ENCODE measurements at regions not wholly inside any gene's neighbourhood (a gene's known extent, or its start where the extent isn't known, plus 50 kb on each side); places are given as distances from the start of the nearest gene placed in this dataset.

DNA sequence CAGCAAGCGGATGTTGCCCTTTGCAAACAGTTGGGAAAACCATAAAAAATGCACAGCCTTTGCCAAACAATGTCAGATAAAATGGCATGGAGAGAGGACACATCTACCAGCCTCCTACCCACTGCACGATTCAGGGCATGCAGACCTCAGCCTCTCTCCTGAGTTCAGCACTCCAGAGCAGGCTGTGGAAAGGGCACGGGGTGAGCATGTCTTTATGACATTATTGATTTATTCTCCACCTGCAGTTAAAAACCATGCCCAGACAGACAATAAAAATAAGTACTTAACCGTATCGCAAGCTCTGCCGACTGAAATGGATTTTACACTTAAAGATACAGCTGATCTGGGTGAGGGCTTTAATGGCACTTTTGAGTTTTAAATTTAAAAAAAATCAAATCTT, 127.1 kb downstream of the MAF start:
- dilution Hi-C loops (cut with HindIII; ENCODE audit: low sequenced_read_pairs, unreplicated experiment): no loop called here
- H2BK5ac ChIP-seq (ENCODE audit: low read depth, low read length, poor library complexity, severe bottlenecking): no peak overlapping the region
- no CpG with 5 or more reads among the region's 6 CpGs for WGBS, 2 experiments (ENCODE audit: extremely low coverage in 2 of 2, insufficient read length in 1 of 2)

More for the DNA sequence above, 127.1 kb downstream of the MAF start:
- Histone ChIP-seq H3K36me3 (ENCODE audit: control insufficient read depth, insufficient read depth, low read length) (no peaks in the 10 kb centered on the region), H3K4ac (ENCODE audit: low read depth, low read length) (no peak overlapping the region), H3K79me1 (ENCODE audit: low read depth in 1 of 2, low read length in 2 of 2) (no peaks in the 10 kb centered on the region), H4K8ac (ENCODE audit: low read depth in 2 of 2, low read length in 2 of 2) (no peak overlapping the region), H3K4me2 (ENCODE audit: low read depth, low read length) (no peak overlapping the region), H2AFZ (replicated peaks; ENCODE audit: low read length, poor library complexity) (no peak overlapping the region), H4K91ac (ENCODE audit: insufficient read depth, low read depth, low read length) (no peak overlapping the region), H2AK5ac (ENCODE audit: low read depth, low read length) (no peak overlapping the region), H3K4me1 (ENCODE audit: control insufficient read depth, insufficient read depth, low read length) (no peaks in the 10 kb centered on the region), H3K14ac (replicated peaks; ENCODE audit: low read depth, low read length) (no peak overlapping the region), H3K9me3 (ENCODE audit: control insufficient read depth, insufficient read depth, low read length) (peaks cover 20% of the 10 kb centered on the region; the same call in 1 of the 2 replicates), H4K5ac (ENCODE audit: low read depth, low read length) (no peak overlapping the region), H3K56ac (ENCODE audit: extremely low read depth, insufficient read depth, low read length) (no peak overlapping the region), H3K9ac (ENCODE audit: low read depth, low read length) (no peak overlapping the region), H3K23ac (ENCODE audit: low read depth, low read length) (no peak overlapping the region), H2BK120ac (ENCODE audit: low read depth, low read length) (no peak overlapping the region), H3K4me3 (ENCODE audit: insufficient read depth, low read depth, low read length) (no peak overlapping the region), H3K27me3 (ENCODE audit: control insufficient read depth, insufficient read depth, low read length) (no peaks in the 10 kb centered on the region), H3K9me1 (ENCODE audit: insufficient read depth, low read length) (no peaks in the 10 kb centered on the region), H4K20me1 (ENCODE audit: insufficient read depth, low read length) (no peaks in the 10 kb centered on the region), H3K27ac (ENCODE audit: insufficient read depth, low read length) (no peak overlapping the region), H2AK9ac (replicated peaks; ENCODE audit: low read depth, low read length, poor library complexity) (no peak overlapping the region), H2BK20ac (ENCODE audit: low read depth, low read length) (no peak overlapping the region), H3K18ac (ENCODE audit: low read depth, low read length) (no peak overlapping the region), H2BK15ac (ENCODE audit: low read depth, low read length) (no peak overlapping the region)
- intact Hi-C loops (cut with micrococcal nuclease) (no loop called here), in situ Hi-C loops (cut with MboI; ENCODE audit: low sequenced_read_pairs) (no loop called here)
- ChIA-PET POLR2A (ENCODE audit: unreplicated experiment) (no interaction called here), CTCF (no interaction called here)
- TF ChIP-seq BHLHE40 (IDR thresholded peaks at IDR 0.05; ENCODE audit: low read depth, low read length): no peak
- no peak for TF ChIP-seq SMC3 (IDR thresholded peaks at IDR 0.05; ENCODE audit: low read depth, low read length)
- TF ChIP-seq MXI1 (IDR thresholded peaks at IDR 0.05; ENCODE audit: borderline replicate concordance, low read depth, low read length): no peak
- TF ChIP-seq RFX5 (IDR thresholded peaks at IDR 0.05; ENCODE audit: low read depth, low read length): no peak
- TF ChIP-seq CHD1 (IDR thresholded peaks at IDR 0.05; ENCODE audit: low read depth, low read length): no peak
- TF ChIP-seq RCOR1 (IDR thresholded peaks at IDR 0.05; ENCODE audit: insufficient replicate concordance, low read length): no peak
- no peak for TF ChIP-seq CEBPB (IDR thresholded peaks at IDR 0.05; ENCODE audit: low read depth, low read length)
- TF ChIP-seq MAFK (IDR thresholded peaks at IDR 0.05; ENCODE audit: low read depth, low read length): no peak
- no peak for TF ChIP-seq MAZ (IDR thresholded peaks at IDR 0.05; ENCODE audit: borderline replicate concordance, low read depth, low read length)
- no peak for TF ChIP-seq POLR2A (IDR thresholded peaks at IDR 0.05; ENCODE audit: low read depth, low read length)
- ATAC-seq (ENCODE audit: low read depth) (no peak), DNase-seq (no peak)
- BruUV-seq (replicated peaks): no TSS peak
